Cardiac fibroblast (primary cell): ENCODE measurements at regions not wholly inside any gene's neighbourhood (a gene's known extent, or its start where the extent isn't known, plus 50 kb on each side); places are given as distances from the start of the nearest gene placed in this dataset.

ENCODE experiments used
- DNase-seq, 2 donors: peaks; one replicate each; pipeline versions ENCODE4 v3.0.0 to v3.0.0-alpha.2; 2010; ENCODE audit warnings: low read depth in 2 of 2
- H3K4me3 ChIP-seq, 2 donors: replicated peaks in 1 of 2; 1 replicate in 1 of 2; 2 replicates in 1 of 2; pipeline ENCODE4 v1.5.1; 2011; ENCODE audit warnings: low read depth in 2 of 2, low read length in 2 of 2, mild to moderate bottlenecking in 2 of 2, moderate library complexity in 1 of 2
- CTCF ChIP-seq: IDR thresholded peaks from one replicate; pipeline ENCODE4 v1.5.1; 2011; ENCODE audit warnings: low read depth, mild to moderate bottlenecking, low read length, inconsistent platforms

- no peak overlapping the region for H3K4me3 ChIP-seq
- no peak for TF ChIP-seq CTCF
- DNase-seq = no peak
Observed at GRCh38 chr14:86989285-86989684, 1003.7 kb downstream of the GALC start.

GRCh38 chr14:86987966-86988365 lies 1005.0 kb downstream of the GALC start:
- TF ChIP-seq CTCF = no peak
- no peak for DNase-seq

GRCh38 chr14:86973177-86973576 lies 1019.8 kb downstream of the GALC start:
- no peak for DNase-seq
- H3K4me3 ChIP-seq = no peak overlapping the region
- TF ChIP-seq CTCF = no peak

More at GRCh38 chr14:86987966-86988365, 1005.0 kb downstream of the GALC start:
- no peak overlapping the region for H3K4me3 ChIP-seq

GRCh38 chr14:86971292-86971691 lies 1021.7 kb downstream of the GALC start:
- DNase-seq = no peak
- no peak overlapping the region for H3K4me3 ChIP-seq
- no peak for TF ChIP-seq CTCF

- TF ChIP-seq CTCF = peak; percentile 31
- DNase-seq = peak; percentile 1 to 18
- H3K4me3 ChIP-seq = no peak overlapping the region
Observed at GRCh38 chr14:86961106-86961716, 1031.8 kb downstream of the GALC start.

GRCh38 chr14:86955771-86956354 lies 1037.1 kb downstream of the GALC start:
- no peak for DNase-seq
- TF ChIP-seq CTCF = no peak
- H3K4me3 ChIP-seq = no peak overlapping the region

GRCh38 chr14:86954623-86955022 lies 1038.4 kb downstream of the GALC start:
- no peak for TF ChIP-seq CTCF
- H3K4me3 ChIP-seq = no peak overlapping the region
- DNase-seq = no peak
